RCC 7860 (cell line): ENCODE measurements at regions not wholly inside any gene's neighbourhood (a gene's known extent, or its start where the extent isn't known, plus 50 kb on each side); places are given as distances from the start of the nearest gene placed in this dataset.

Source experiments
- DNase-seq: peaks from one replicate; pipeline ENCODE4 v3.0.0-alpha.2; 2015; ENCODE audit warnings: low spot score
- FAIRE-seq: peaks from 2 replicates; lab custom pipeline; 2012; peaks lifted over from hg19 to GRCh38; lab: Jason Lieb, UNC

GRCh38 chr18:77439888-77440287, 190.2 kb downstream of the GALR1 start:
- no peak for DNase-seq
- no peak for FAIRE-seq

- FAIRE-seq (no peak), DNase-seq (no peak)
These were observed 192.7 kb downstream of the GALR1 start for GRCh38 chr18:77442393-77442792.

DNA sequence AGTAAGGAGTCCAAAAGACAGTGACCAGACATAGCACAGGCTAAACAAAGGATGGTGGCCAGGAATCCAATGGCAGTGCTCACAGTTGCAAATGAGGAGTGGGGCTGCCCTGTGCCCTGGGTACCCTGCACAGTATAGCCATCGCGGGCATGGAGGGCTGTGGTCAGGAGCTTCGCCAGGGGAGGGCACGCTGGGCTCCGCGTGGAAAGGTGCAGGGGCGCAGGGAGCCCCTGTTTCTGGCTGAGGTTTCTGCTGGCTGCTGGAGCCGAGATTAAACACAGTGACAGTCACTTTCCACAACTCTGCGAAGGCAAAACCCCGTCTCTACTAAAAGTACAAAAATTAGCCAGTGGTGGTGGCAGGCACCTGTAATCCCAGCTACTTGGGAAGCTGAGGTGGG, 194.7 kb downstream of the GALR1 start:
- DNase-seq (no peak), FAIRE-seq (no peak)

DNA sequence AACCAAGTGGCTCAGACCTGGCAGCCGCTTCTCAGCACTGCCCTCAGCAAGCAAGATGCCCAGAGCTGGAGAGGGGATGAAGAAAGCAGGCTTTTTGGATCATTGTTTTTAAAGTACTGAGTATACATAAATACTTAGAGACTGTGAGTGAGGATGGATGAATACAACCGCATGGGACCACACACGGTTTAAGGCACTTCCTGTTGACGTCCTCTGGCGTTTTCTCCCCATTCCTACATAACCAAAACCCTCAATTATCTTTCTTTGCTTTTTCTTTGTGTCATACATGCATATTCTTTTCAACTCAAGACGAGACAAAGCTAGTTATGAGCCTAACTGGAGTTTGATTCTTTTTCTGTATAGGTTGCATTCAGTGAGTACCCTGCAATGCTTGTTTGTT, 198.4 kb downstream of the GALR1 start:
- no peak for DNase-seq
- FAIRE-seq = no peak

DNA sequence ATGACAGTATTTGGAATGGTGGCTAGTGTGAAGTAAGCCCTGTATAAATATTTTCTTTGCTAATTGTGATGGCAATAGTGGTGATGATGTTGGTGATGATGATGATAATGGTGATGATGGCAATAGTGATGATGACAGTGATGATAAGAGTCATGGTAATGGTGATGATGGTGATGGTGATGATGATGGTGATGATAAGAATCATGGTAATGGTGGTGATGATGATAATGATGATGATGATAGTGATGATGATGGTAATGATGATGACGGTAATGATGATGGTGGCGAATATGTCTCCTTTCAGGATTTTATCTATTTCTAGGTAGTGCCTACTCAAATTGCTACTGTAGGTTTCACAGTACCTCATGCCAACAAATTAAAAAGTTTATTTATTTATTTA, 205.4 kb downstream of the GALR1 start:
- FAIRE-seq (no peak), DNase-seq (no peak)

GRCh38 chr18:77457681-77458080, 208.0 kb downstream of the GALR1 start:
- DNase-seq = no peak
- no peak for FAIRE-seq

GRCh38 chr18:77461062-77461688, 211.5 kb downstream of the GALR1 start:
- FAIRE-seq = no peak

DNA sequence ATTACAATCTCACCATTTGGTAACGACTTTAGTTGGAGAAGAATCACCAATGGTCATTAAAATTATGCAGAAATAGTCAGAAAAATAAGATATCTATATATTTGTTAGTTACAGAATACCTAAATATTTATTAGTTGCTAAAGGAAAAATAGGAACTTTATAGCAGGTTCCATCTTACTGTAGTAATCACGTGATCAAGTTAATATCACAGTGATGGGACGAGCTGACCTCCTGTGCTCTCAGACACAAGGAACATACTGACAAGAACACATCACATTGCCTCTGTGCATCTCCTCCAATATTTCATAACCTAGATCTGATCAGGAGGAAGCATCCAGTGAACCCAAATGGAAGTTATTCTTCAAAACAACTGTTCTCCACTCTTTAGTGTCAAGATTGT, 215.3 kb downstream of the GALR1 start:
- DNase-seq = no peak
- FAIRE-seq = no peak

More at GRCh38 chr18:77461062-77461688, 211.5 kb downstream of the GALR1 start:
- DNase-seq = no peak

- FAIRE-seq = no peak
- DNase-seq = no peak
These were observed 217.2 kb downstream of the GALR1 start for GRCh38 chr18:77466890-77467289.

DNA sequence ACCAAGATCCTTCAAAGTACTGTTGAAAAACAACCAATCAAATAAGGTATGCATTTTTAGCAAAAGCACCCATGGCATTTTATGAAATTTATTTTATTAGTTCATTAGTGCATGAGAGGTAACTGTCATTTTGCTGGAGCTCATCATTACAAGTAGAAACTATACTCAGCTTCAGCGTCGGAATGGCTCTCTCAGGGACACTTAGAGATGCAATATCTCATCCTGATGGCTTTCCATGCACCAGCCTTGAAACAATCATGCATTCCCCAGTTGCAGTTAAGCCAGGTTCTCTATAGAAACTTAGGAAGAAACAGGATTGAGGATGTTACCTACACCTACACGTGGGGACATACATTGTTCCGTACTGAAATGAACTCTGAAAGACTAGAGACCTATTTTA, 219.5 kb downstream of the GALR1 start:
- no peak for FAIRE-seq
- no peak for DNase-seq

GRCh38 chr18:77470569-77471413, 221.1 kb downstream of the GALR1 start:
- FAIRE-seq = no peak
- DNase-seq = no peak

GRCh38 chr18:77472509-77472908, 222.9 kb downstream of the GALR1 start:
- no peak for FAIRE-seq
- DNase-seq = no peak

- DNase-seq (no peak), FAIRE-seq (no peak)
These were observed 229.2 kb downstream of the GALR1 start for GRCh38 chr18:77478646-77479442.

- DNase-seq (no peak), FAIRE-seq (no peak)
These were observed 231.9 kb downstream of the GALR1 start for GRCh38 chr18:77481541-77481940.

GRCh38 chr18:77482190-77483085, 232.8 kb downstream of the GALR1 start:
- DNase-seq = no peak
- FAIRE-seq = no peak

- no peak for DNase-seq
- FAIRE-seq = no peak
These were observed 237.3 kb downstream of the GALR1 start for GRCh38 chr18:77486985-77487384.

DNA sequence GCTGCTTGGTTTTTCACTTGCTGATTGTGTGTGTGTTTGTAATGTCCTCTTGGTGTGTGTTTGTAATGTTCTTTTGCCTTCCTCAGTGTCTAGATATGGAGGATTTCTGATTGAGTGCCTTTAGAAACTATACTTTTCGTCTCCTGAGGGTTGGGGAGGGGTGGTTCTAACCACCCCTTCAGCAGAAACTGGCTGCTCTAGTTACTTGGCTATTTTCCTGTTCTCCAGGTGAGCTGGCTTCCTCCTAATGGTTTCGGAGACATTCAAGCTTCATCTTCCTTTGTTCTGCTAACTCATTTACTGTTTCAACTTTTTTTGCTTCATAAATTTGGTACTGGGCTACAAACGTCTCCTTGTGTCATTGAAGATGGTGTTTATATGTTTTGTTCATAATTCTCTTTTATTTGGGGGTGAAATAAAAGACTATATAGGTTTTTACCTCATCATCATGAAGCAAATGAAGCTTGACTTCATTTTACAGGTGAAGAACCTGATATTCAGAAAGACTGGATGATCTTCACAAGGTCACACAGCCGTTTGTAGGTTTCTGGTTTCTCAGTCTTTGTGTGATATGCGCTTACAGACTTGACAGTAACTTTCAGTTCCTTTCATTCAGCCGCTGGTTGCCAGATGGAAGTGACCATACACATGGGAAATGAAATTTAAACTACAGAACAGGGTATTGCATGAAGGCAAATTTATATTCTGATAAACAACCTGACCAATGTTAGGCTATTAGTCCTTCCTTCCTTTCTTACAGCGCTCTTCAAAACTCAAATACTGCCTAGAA, 238.5 kb downstream of the GALR1 start:
- DNase-seq = no peak
- no peak for FAIRE-seq

GRCh38 chr18:77495079-77495478, 245.4 kb downstream of the GALR1 start:
- no peak for FAIRE-seq
- no peak for DNase-seq

- DNase-seq = no peak
- no peak for FAIRE-seq
These were observed 246.5 kb downstream of the GALR1 start for GRCh38 chr18:77495982-77496690.
